HCT116 (cell line): ENCODE measurements at regions not wholly inside any gene's neighbourhood (a gene's known extent, or its start where the extent isn't known, plus 50 kb on each side); places are given as distances from the start of the nearest gene placed in this dataset.

Experiments used
- ATAC-seq: fragments of 200-7000 bp; cut with Tn5 transposase; 2 replicates; pipeline ENCODE4 v1.9.1; 2020; ENCODE audit warnings: mild to moderate bottlenecking, moderate library complexity
- BruUV-seq: library from RNA; stranded (reverse); fragments of 400-500 nt; replicated peaks from 2 replicates; lab custom pipeline; 2021; lab: Mats Ljungman, UMichigan
- CTCF ChIA-PET: fragments of 300-600 bp; sonication (Branson Sonifier 250); formaldehyde crosslinking; loops from one replicate; lab custom pipeline; 2021; ENCODE audit warnings: antibody characterized with exemption; lab: Charles Lee
- POLR2A ChIA-PET: fragments of 300-600, 350-600 bp; sonication (Branson Sonifier 250); formaldehyde crosslinking; loops from one replicate; lab custom pipeline; 2021; ENCODE audit warnings: antibody characterized with exemption; lab: Charles Lee
- RAD21 ChIA-PET, 2 experiments: fragments of 300-600 bp; sonication (Branson Sonifier 250); formaldehyde crosslinking; loops; one replicate each; lab custom pipeline; 2023; ENCODE audit warnings: low total read pairs in 2 of 2; ENCODE audit not compliant: uncharacterized antibody in 2 of 2, unreplicated experiment in 2 of 2, low non-redundant PET in 1 of 2; lab: Charles Lee
- DNase-seq: peaks from one replicate; pipeline ENCODE4 v3.0.0-alpha.2; 2010; ENCODE audit warnings: low read depth, low spot score
- H2AFZ ChIP-seq: fragments of 200-600 bp; shearing (Covaris generic), sonication (generic); 2 replicates; pipeline ENCODE4 v1.6.1; 2017; ENCODE audit warnings: low read depth, mixed run types, mixed read lengths, antibody characterized with exemption, low read length; ENCODE audit not compliant: poor library complexity, severe bottlenecking
- H3K27ac ChIP-seq: 2 replicates; pipeline ENCODE4 v1.5.1; 2012; ENCODE audit warnings: low read depth, low read length
- H3K27me3 ChIP-seq: fragments of 200-600 bp; sonication (generic); 2 replicates; pipeline ENCODE4 v1.6.1; 2016; ENCODE audit warnings: mixed run types, low read length, mixed read lengths; ENCODE audit not compliant: insufficient read depth
- H3K36me3 ChIP-seq, 2 experiments: fragments of 200-500 bp in 1 of 2; fragments of 200-600 bp in 1 of 2; sonication (Bioruptor generic) in 1 of 2; sonication (generic) in 1 of 2; 2 replicates each; pipeline versions ENCODE4 v1.5.1 to v1.6.1; 2014 to 2016; ENCODE audit warnings: low read length in 2 of 2, inconsistent platforms in 1 of 2, mixed read lengths in 1 of 2, mixed run types in 1 of 2; ENCODE audit not compliant: insufficient read depth in 2 of 2, control insufficient read depth in 1 of 2
- H3K4me1 ChIP-seq, 2 experiments: fragments of 200-600 bp in 1 of 2; sonication (generic) in 1 of 2; 2 replicates each; pipeline versions ENCODE4 v1.5.1 to v1.6.1; 2012 to 2017; ENCODE audit warnings: low read length in 2 of 2, inconsistent platforms in 1 of 2, mild to moderate bottlenecking in 1 of 2, mixed read lengths in 1 of 2, mixed run types in 1 of 2, moderate library complexity in 1 of 2; ENCODE audit not compliant: insufficient read depth in 2 of 2, control insufficient read depth in 1 of 2
- H3K4me2 ChIP-seq: fragments of 200-600 bp; sonication (generic); 2 replicates; pipeline ENCODE4 v1.6.1; 2017; ENCODE audit warnings: mixed run types, low read length, mixed read lengths
- H3K4me3 ChIP-seq, 2 experiments: fragments of 200-600 bp in 1 of 2; sonication (generic) in 1 of 2; replicated peaks in 1 of 2; 2 replicates each; pipeline ENCODE4 v1.5.1; 2011 to 2016; ENCODE audit warnings: low read length in 2 of 2, control low read depth in 1 of 2, low read depth in 1 of 2, mild to moderate bottlenecking in 1 of 2, mixed read lengths in 1 of 2, mixed run types in 1 of 2
- H3K79me2 ChIP-seq: fragments of 200-600 bp; sonication (generic); 2 replicates; pipeline ENCODE4 v1.6.1; 2017; ENCODE audit warnings: mild to moderate bottlenecking, mixed run types, low read length, moderate library complexity, mixed read lengths; ENCODE audit not compliant: insufficient read depth
- H3K9ac ChIP-seq: fragments of 200-600 bp; sonication (generic); 2 replicates; pipeline ENCODE4 v1.6.1; 2016; ENCODE audit warnings: low read length, mixed read lengths
- H3K9me2 ChIP-seq: fragments of 200-600 bp; sonication (generic), shearing (Covaris generic); 2 replicates; pipeline ENCODE4 v1.6.1; 2017; ENCODE audit warnings: mixed run types, mild to moderate bottlenecking, moderate library complexity; ENCODE audit not compliant: insufficient read depth
- H3K9me3 ChIP-seq, 2 experiments: fragments of 200-500 bp in 1 of 2; fragments of 200-600 bp in 1 of 2; sonication (Bioruptor generic) in 1 of 2; sonication (generic) in 1 of 2; 2 replicates each; pipeline ENCODE4 v1.6.1; 2014 to 2017; ENCODE audit warnings: low read length in 2 of 2, mixed read lengths in 2 of 2, inconsistent platforms in 1 of 2, low read depth in 1 of 2, mild to moderate bottlenecking in 1 of 2, mixed run types in 1 of 2, moderate library complexity in 1 of 2; ENCODE audit not compliant: control insufficient read depth in 1 of 2, insufficient read depth in 1 of 2
- H4K20me1 ChIP-seq: fragments of 200-600 bp; sonication (generic), shearing (Covaris generic); 2 replicates; pipeline ENCODE4 v1.6.1; 2017; ENCODE audit warnings: mixed run types, mild to moderate bottlenecking, moderate library complexity; ENCODE audit not compliant: insufficient read depth
- CBX3 ChIP-seq: IDR thresholded peaks from 2 replicates; pipeline ENCODE4 v1.6.1; 2012; ENCODE audit warnings: low read depth
- EGR1 ChIP-seq: IDR thresholded peaks from 2 replicates; pipeline ENCODE4 v1.6.1; 2012; ENCODE audit warnings: low read depth
- EZH2 ChIP-seq: fragments of 200-600 bp; sonication (generic); IDR thresholded peaks from 2 replicates; pipeline ENCODE4 v1.6.1; 2017; ENCODE audit warnings: antibody characterized with exemption, mixed run types
- EZH2phosphoT487 ChIP-seq: fragments of 200-600 bp; IDR thresholded peaks from 2 replicates; pipeline ENCODE4 v1.6.1; 2018; ENCODE audit warnings: antibody characterized with exemption, borderline replicate concordance
- MAX ChIP-seq: IDR thresholded peaks from 2 replicates; pipeline ENCODE4 v1.6.1; 2012
- POLR2AphosphoS5 ChIP-seq: IDR thresholded peaks from 2 replicates; pipeline ENCODE4 v1.6.1; 2011; ENCODE audit warnings: mild to moderate bottlenecking, low read depth, low read length, moderate library complexity
- SIN3A ChIP-seq: IDR thresholded peaks from 2 replicates; pipeline ENCODE4 v1.6.1; 2012; ENCODE audit warnings: low read depth
- YY1 ChIP-seq: IDR thresholded peaks from 2 replicates; pipeline ENCODE4 v1.6.1; 2011; ENCODE audit warnings: low read length, low read depth, moderate library complexity, mild to moderate bottlenecking; ENCODE audit not compliant: insufficient replicate concordance; ENCODE audit errors: extremely low read depth
- ZFX ChIP-seq: fragments of 450-650 bp; IDR thresholded peaks from 2 replicates; pipeline ENCODE4 v1.6.1; 2017
- intact Hi-C: fragments of 100-400 bp; cut with micrococcal nuclease; formaldehyde crosslinking; loops from 2 replicates; pipeline ENCODE4 v1.10.0; 2022
- TF ChIP-seq, protein P1 (sequence below): IDR thresholded peaks from 2 replicates; pipeline ENCODE4 v1.6.1; 2012

GRCh38 chr4:123591875-123592274, 195.3 kb downstream of the SPRY1 start (continued):
- TF ChIP-seq MAX, result no peak
- no peak for TF ChIP-seq EZH2
- TF ChIP-seq POLR2AphosphoS5, result no peak
- TF ChIP-seq CBX3, result no peak
- no peak for TF ChIP-seq ZFX
- TF ChIP-seq EZH2phosphoT487, result no peak
- no peak for TF ChIP-seq YY1
- TF ChIP-seq, all 23 proteins: peak for 0

DNA sequence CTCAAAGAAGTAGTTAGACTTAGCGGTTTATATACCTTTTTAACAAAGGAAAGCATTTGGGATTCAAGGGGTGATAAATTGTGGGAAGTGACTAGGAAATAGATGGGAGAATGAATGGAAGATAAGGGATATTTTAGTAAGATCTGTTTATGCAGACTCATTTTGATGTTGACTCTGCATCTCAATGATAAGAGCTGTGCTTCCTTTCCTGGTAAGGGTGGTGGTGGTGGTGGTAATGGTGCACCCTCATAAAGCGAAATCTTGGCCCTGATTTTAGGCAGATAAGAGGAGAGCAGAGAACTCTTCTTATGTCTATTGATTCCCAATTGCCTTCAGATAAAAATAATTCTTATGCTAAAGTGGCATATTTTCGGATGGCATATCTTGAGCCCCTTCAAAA, 197.1 kb downstream of the SPRY1 start:
- no peaks in the 10 kb centered on the region for H3K9me3 ChIP-seq
- TF ChIP-seq SIN3A, result no peak
- TF ChIP-seq, protein P1, sequence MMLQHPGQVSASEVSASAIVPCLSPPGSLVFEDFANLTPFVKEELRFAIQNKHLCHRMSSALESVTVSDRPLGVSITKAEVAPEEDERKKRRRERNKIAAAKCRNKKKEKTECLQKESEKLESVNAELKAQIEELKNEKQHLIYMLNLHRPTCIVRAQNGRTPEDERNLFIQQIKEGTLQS, result no peak
- no peak for TF ChIP-seq EGR1
- no peak for TF ChIP-seq YY1
- H3K4me1 ChIP-seq, result peaks cover 5 to 9% of the 10 kb centered on the region in 2 experiments
- no peaks in the 10 kb centered on the region for H4K20me1 ChIP-seq
- H3K4me3 ChIP-seq, result no peak overlapping the region
- no peak overlapping the region for H3K9ac ChIP-seq
- no peak for DNase-seq
- no peaks in the 10 kb centered on the region for H3K79me2 ChIP-seq
- no peaks in the 10 kb centered on the region for H3K36me3 ChIP-seq
- CTCF ChIA-PET, result no interaction called here
- H2AFZ ChIP-seq, result no peak overlapping the region
- H3K27me3 ChIP-seq, result no peaks in the 10 kb centered on the region
- BruUV-seq, result no TSS peak
- ATAC-seq, result no peak
- RAD21 ChIA-PET, result no interaction called here
- H3K4me2 ChIP-seq, result no peak overlapping the region
- intact Hi-C loops, result no loop called here
- POLR2A ChIA-PET, result no interaction called here
- no peak overlapping the region for H3K27ac ChIP-seq
- no peaks in the 10 kb centered on the region for H3K9me2 ChIP-seq
